ENCODE measurements at regions not wholly inside any gene's neighbourhood (a gene's known extent, or its start where the extent isn't known, plus 50 kb on each side); places are given as distances from the start of the nearest gene placed in this dataset.

DNA sequence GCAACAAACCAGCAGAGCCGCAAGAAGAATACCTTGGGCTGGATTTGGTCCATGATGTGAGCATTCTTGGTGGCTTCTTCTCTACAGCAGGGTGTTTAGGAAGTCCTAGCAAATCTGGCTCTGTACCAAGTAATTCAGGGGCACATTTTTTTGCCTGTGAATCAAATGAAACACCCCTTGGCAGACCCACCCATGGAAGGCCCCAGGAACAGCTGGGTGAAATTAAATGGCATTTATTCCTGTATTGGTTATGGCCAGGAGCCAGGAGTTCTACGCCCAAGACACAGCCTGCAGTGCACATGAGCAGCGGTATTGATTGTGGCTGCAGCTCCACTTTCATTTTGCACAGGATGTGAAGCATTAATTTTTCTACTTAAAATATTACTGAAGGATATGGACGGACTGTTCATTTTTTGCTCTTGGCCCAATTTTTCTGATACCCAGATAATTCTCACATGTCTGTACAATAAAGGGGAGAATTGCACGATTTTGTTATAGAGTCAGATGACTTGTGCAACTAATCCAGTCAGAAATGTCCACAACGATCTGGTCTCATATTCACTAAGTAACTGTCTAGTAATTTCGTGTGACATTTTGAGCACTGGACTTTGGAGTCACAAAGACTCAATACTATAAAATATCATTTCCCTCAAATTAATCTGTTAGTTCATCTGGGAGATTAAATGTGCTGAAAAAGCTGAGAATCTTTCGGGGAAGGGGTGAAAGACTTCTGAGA lies 120.7 kb upstream of the APC start:
- H3K27ac ChIP-seq (ENCODE audit: insufficient read depth in 1 of 2, low read depth in 1 of 2, low read length in 2 of 2, poor library complexity in 1 of 2, severe bottlenecking in 2 of 2): no peak overlapping the region
- H3K36me3 ChIP-seq (ENCODE audit: control insufficient read depth in 4 of 4, insufficient read depth in 4 of 4, low read length in 3 of 4): no peaks in the 10 kb centered on the region
- H3K4me3 ChIP-seq (ENCODE audit: control insufficient read depth in 1 of 7, extremely low read depth in 1 of 7, insufficient read depth in 4 of 7, low read depth in 2 of 7, low read length in 6 of 7): no peak overlapping the region
- DNase-seq: no peak
- ChIA-PET POLR2A (no interaction called here), CTCF (no interaction called here)
- 85% methylated on average over 6 of the region's 8 CpGs for WGBS (ENCODE audit: insufficient coverage)
- no peaks in the 10 kb centered on the region for H3K4me1 ChIP-seq (ENCODE audit: control extremely low read depth in 1 of 4, control insufficient read depth in 4 of 4, insufficient read depth in 4 of 4, low read length in 3 of 4)
- H3K27me3 ChIP-seq (replicated peaks in 2 of 5; ENCODE audit: control insufficient read depth in 4 of 5, insufficient read depth in 5 of 5, low read length in 4 of 5): peaks cover 0 to 4% (median 0%) of the 10 kb centered on the region in 5 experiments
- no peaks in the 10 kb centered on the region for H3K9me3 ChIP-seq (ENCODE audit: control extremely low read depth in 1 of 5, control insufficient read depth in 4 of 5, insufficient read depth in 2 of 5, low read depth in 1 of 5, low read length in 4 of 5)

DNA sequence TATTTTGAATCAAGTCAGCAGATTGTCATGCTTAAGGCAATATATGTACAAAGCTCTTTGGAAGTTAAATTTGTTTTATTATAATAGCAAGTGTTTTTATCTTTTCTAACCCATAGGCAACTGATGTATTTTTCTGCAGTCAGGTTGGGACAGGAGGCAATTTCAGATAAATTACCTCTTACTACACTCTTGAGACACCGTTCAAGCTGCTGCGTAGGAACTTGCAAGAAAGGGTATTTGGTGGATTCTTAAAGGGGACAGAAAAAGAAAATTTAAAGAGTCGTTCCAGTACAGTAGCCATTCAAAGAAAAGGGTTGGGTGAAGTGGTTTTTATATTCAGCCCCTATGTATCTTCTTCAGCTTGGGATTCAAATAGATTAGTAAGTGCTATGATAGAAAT lies 112.4 kb upstream of the APC start:
- peaks cover 0 to 2% (median 0%) of the 10 kb centered on the region in 5 experiments for H3K9me3 ChIP-seq (ENCODE audit: control extremely low read depth in 1 of 5, control insufficient read depth in 4 of 5, insufficient read depth in 2 of 5, low read depth in 1 of 5, low read length in 4 of 5)
- H3K27ac ChIP-seq (ENCODE audit: insufficient read depth in 1 of 2, low read depth in 1 of 2, low read length in 2 of 2, poor library complexity in 1 of 2, severe bottlenecking in 2 of 2): no peak overlapping the region
- H3K27me3 ChIP-seq (replicated peaks in 2 of 5; ENCODE audit: control insufficient read depth in 4 of 5, insufficient read depth in 5 of 5, low read length in 4 of 5): peaks cover 0 to 12% (median 6%) of the 10 kb centered on the region in 5 experiments
- no peaks in the 10 kb centered on the region for H3K4me1 ChIP-seq (ENCODE audit: control extremely low read depth in 1 of 4, control insufficient read depth in 4 of 4, insufficient read depth in 4 of 4, low read length in 3 of 4)
- CTCF ChIA-PET: no interaction called here
- WGBS (ENCODE audit: insufficient coverage): 100% methylated on average over 1 of the region's 3 CpGs
- DNase-seq: no peak
- POLR2A ChIA-PET: no interaction called here
- no peak overlapping the region for H3K4me3 ChIP-seq (ENCODE audit: control insufficient read depth in 1 of 7, extremely low read depth in 1 of 7, insufficient read depth in 4 of 7, low read depth in 2 of 7, low read length in 6 of 7)
- H3K36me3 ChIP-seq (ENCODE audit: control insufficient read depth in 4 of 4, insufficient read depth in 4 of 4, low read length in 3 of 4): no peaks in the 10 kb centered on the region

GRCh38 chr5:112625689-112626438 lies 111.8 kb upstream of the APC start:
- Histone ChIP-seq H3K36me3 (ENCODE audit: control insufficient read depth in 4 of 4, insufficient read depth in 4 of 4, low read length in 3 of 4) (no peaks in the 10 kb centered on the region), H3K27me3 (replicated peaks in 2 of 5; ENCODE audit: control insufficient read depth in 4 of 5, insufficient read depth in 5 of 5, low read length in 4 of 5) (peaks cover 0 to 14% (median 6%) of the 10 kb centered on the region in 5 experiments), H3K9me3 (ENCODE audit: control extremely low read depth in 1 of 5, control insufficient read depth in 4 of 5, insufficient read depth in 2 of 5, low read depth in 1 of 5, low read length in 4 of 5) (peaks cover 0 to 2% (median 0%) of the 10 kb centered on the region in 5 experiments), H3K4me1 (ENCODE audit: control extremely low read depth in 1 of 4, control insufficient read depth in 4 of 4, insufficient read depth in 4 of 4, low read length in 3 of 4) (no peaks in the 10 kb centered on the region), H3K27ac (ENCODE audit: insufficient read depth in 1 of 2, low read depth in 1 of 2, low read length in 2 of 2, poor library complexity in 1 of 2, severe bottlenecking in 2 of 2) (no peak overlapping the region), H3K4me3 (ENCODE audit: control insufficient read depth in 1 of 7, extremely low read depth in 1 of 7, insufficient read depth in 4 of 7, low read depth in 2 of 7, low read length in 6 of 7) (no peak overlapping the region)
- DNase-seq: no peak
- CTCF ChIA-PET: no interaction called here
- POLR2A ChIA-PET: no interaction called here
- no CpG with 5 or more reads among the region's 4 CpGs for WGBS (ENCODE audit: insufficient coverage)

GRCh38 chr5:112626715-112627114 lies 111.0 kb upstream of the APC start:
- no peaks in the 10 kb centered on the region for H3K4me1 ChIP-seq (ENCODE audit: control extremely low read depth in 1 of 4, control insufficient read depth in 4 of 4, insufficient read depth in 4 of 4, low read length in 3 of 4)
- peaks cover 0 to 14% (median 6%) of the 10 kb centered on the region in 5 experiments for H3K27me3 ChIP-seq (replicated peaks in 2 of 5; ENCODE audit: control insufficient read depth in 4 of 5, insufficient read depth in 5 of 5, low read length in 4 of 5)
- H3K36me3 ChIP-seq (ENCODE audit: control insufficient read depth in 4 of 4, insufficient read depth in 4 of 4, low read length in 3 of 4): no peaks in the 10 kb centered on the region
- H3K27ac ChIP-seq (ENCODE audit: insufficient read depth in 1 of 2, low read depth in 1 of 2, low read length in 2 of 2, poor library complexity in 1 of 2, severe bottlenecking in 2 of 2): no peak overlapping the region
- ChIA-PET CTCF (no interaction called here), POLR2A (no interaction called here)
- DNase-seq: no peak
- H3K9me3 ChIP-seq (ENCODE audit: control extremely low read depth in 1 of 5, control insufficient read depth in 4 of 5, insufficient read depth in 2 of 5, low read depth in 1 of 5, low read length in 4 of 5): peaks cover 0 to 4% (median 0%) of the 10 kb centered on the region in 5 experiments
- WGBS (ENCODE audit: insufficient coverage): 100% methylated on average over 1 of the region's 4 CpGs
- H3K4me3 ChIP-seq (ENCODE audit: control insufficient read depth in 1 of 7, extremely low read depth in 1 of 7, insufficient read depth in 4 of 7, low read depth in 2 of 7, low read length in 6 of 7): no peak overlapping the region

GRCh38 chr5:112628214-112628980 lies 109.3 kb upstream of the APC start:
- POLR2A ChIA-PET: no interaction called here

DNA sequence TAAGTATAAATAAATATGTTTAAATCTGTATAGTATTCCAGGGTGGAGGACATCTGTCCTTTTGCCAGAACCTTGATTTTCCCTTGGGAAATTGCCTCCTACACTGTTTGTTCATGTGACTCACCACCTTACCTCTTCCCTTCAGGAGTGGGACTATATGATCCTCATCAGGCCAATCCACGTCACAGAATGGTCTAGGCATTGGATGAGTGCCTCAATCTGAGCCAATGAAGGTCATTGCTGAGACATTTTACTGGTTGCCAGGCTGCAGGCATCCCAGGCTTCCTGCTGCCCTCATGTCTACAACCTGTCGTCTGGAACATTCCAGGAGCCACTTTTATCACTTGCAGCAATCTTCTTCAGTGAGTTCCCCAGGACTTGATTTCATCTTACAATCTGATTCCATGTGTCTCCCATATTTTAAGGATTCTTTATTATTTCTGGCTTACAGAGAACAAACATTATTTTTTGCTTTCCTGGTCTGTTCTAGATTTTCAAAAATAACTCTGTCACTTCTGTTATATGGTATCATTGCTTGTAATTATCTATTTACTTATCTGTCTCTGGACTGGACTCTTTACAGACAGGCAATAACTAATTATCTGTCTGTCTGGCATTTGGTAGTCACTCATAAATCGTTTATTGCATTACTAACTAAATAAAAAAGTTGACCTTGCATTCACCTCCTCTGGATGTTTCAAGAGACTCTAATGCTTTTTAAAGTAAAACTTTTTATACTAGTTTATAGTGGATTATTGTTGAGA lies 107.3 kb upstream of the APC start:
- ChIA-PET CTCF (no interaction called here), POLR2A (no interaction called here)
- H3K9me3 ChIP-seq (ENCODE audit: control extremely low read depth in 1 of 5, control insufficient read depth in 4 of 5, insufficient read depth in 2 of 5, low read depth in 1 of 5, low read length in 4 of 5): peaks cover 0 to 13% (median 6%) of the 10 kb centered on the region in 5 experiments
- no peak for DNase-seq
- 96% methylated on average over 2 of the region's 3 CpGs for WGBS (ENCODE audit: insufficient coverage)
- H3K27ac ChIP-seq (ENCODE audit: insufficient read depth in 1 of 2, low read depth in 1 of 2, low read length in 2 of 2, poor library complexity in 1 of 2, severe bottlenecking in 2 of 2): no peak overlapping the region
- no peaks in the 10 kb centered on the region for H3K4me1 ChIP-seq (ENCODE audit: control extremely low read depth in 1 of 4, control insufficient read depth in 4 of 4, insufficient read depth in 4 of 4, low read length in 3 of 4)
- no peak overlapping the region for H3K4me3 ChIP-seq (ENCODE audit: control insufficient read depth in 1 of 7, extremely low read depth in 1 of 7, insufficient read depth in 4 of 7, low read depth in 2 of 7, low read length in 6 of 7)
- no peaks in the 10 kb centered on the region for H3K36me3 ChIP-seq (ENCODE audit: control insufficient read depth in 4 of 4, insufficient read depth in 4 of 4, low read length in 3 of 4)
- H3K27me3 ChIP-seq (replicated peaks in 2 of 5; ENCODE audit: control insufficient read depth in 4 of 5, insufficient read depth in 5 of 5, low read length in 4 of 5): peaks cover 0 to 12% (median 6%) of the 10 kb centered on the region in 5 experiments

More at GRCh38 chr5:112628214-112628980, 109.3 kb upstream of the APC start:
- Histone ChIP-seq H3K27ac (ENCODE audit: insufficient read depth in 1 of 2, low read depth in 1 of 2, low read length in 2 of 2, poor library complexity in 1 of 2, severe bottlenecking in 2 of 2) (no peak overlapping the region), H3K4me1 (ENCODE audit: control extremely low read depth in 1 of 4, control insufficient read depth in 4 of 4, insufficient read depth in 4 of 4, low read length in 3 of 4) (no peaks in the 10 kb centered on the region), H3K36me3 (ENCODE audit: control insufficient read depth in 4 of 4, insufficient read depth in 4 of 4, low read length in 3 of 4) (no peaks in the 10 kb centered on the region), H3K27me3 (replicated peaks in 2 of 5; ENCODE audit: control insufficient read depth in 4 of 5, insufficient read depth in 5 of 5, low read length in 4 of 5) (peaks cover 0 to 13% (median 6%) of the 10 kb centered on the region in 5 experiments), H3K4me3 (ENCODE audit: control insufficient read depth in 1 of 7, extremely low read depth in 1 of 7, insufficient read depth in 4 of 7, low read depth in 2 of 7, low read length in 6 of 7) (no peak overlapping the region), H3K9me3 (ENCODE audit: control extremely low read depth in 1 of 5, control insufficient read depth in 4 of 5, insufficient read depth in 2 of 5, low read depth in 1 of 5, low read length in 4 of 5) (peaks cover 0 to 10% (median 4%) of the 10 kb centered on the region in 5 experiments)
- WGBS (ENCODE audit: insufficient coverage): 64% methylated on average over 4 of the region's 6 CpGs
- DNase-seq: no peak
- CTCF ChIA-PET: no interaction called here

Measured in common myeloid progenitor, CD34-positive (primary cell).